ELR (cell line): ENCODE measurements at regions not wholly inside any gene's neighbourhood (a gene's known extent, or its start where the extent isn't known, plus 50 kb on each side); places are given as distances from the start of the nearest gene placed in this dataset.

Source experiments
- DNase-seq: peaks from one replicate; pipeline ENCODE4 v3.0.0-alpha.2; 2015; ENCODE audit warnings: low read depth

DNA sequence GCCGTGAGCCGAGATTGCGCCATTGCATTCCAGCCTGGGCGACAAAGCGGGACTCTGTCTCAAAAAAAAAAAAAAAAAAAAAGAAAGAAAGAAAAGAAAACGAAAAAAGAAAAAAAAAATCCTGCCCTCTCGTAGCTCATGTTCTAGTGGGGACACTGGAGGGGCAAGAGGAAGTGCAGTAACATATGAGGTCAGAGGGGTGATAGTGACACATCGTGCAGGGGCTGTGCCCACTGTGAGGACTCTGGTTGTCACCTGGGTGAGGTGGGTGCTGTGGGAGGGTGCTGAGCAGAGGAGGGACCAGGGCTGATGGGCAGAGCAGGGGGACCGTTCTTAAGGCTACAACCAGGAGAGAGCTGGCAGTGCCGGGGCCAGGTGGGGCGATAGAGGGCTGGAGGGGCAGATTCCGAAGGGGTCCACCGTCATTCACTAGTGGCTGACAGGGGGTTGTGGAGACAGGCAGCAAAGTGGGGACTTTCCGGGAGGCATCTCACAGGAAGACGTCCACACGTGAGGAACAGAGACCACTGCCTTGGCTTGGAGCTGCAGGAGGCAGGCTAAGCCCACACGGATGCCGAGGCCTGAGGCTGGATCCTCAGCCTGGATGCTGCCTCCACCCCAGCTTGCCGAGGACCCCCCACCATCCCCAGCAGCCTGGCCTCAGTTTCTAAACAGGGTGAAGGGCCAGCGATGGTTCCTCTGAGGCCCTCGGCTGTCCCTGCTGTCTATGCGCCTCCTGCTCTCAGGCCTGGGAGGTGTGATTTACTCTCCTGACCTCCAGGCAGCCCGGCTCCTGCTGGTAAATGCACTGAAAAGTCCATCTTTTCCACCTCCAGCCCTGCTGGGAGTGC lies 154.3 kb upstream of the IQSEC1 start:
- no peak for DNase-seq

GRCh38 chr3:13224967-13225366 lies 151.7 kb upstream of the IQSEC1 start:
- DNase-seq: no peak

DNA sequence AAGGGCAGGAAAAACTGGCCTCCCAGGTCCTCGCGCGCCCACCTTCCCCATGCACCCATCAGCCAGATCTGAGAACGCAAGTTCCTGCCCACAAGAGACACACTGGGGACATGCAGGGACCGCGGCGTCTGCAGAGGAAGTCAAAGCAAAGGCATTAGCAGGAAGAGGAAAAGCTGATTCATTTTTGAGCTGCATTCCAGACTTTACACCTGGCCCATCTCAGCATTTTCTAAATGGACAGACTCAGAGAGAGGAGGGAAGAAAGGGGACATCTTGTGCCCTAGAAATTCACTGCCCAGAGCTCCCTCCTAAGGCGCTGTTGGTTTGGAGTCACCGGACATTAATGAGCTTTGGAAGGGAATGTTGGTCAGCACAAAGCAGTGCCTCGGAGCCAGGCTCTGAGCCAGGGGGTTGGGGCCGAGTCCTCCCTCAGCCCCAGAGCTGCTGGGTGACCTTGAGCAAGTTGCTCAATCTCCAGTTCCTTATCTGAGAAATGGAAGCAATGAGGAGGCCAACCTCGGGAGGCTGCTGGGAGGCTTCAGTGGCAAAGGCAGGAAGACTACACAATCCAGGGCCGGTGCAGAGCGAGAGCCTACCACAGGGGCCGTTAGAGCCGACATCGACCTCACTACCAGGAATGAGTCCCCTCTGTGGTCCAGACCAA lies 150.5 kb upstream of the IQSEC1 start:
- DNase-seq: no peak

DNA sequence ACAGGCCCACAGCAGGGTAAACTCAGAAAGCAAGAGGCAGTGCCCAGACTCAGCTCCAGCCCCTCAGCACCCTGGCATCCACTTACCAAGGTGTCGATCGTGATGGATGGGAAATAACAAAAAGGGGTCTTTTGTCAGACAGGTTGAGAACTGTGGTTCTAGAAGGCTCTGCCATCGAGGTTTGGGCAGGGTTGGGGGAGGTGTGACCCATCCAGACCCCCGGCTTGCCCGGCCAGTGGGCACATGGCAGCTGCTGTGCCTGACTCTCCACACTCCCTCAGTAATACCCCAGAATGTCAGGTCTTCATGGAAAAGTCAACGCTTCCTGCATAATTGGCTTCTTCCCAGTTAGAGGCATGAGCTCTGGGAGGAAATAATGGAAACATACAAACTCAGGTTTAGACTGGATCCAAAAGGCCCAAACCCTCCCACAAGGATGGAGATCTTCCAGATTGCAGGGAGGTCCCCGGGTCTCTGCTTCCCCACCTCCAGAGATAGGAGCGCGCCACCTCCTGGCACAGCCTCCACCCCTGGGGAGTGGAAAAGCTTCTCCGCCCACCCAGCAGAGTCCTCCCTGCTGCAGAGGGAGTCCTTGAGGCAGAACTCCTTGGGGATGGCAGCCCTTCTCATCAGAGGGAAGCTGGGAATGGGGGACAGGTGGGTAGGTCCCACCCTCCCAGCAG lies 149.8 kb upstream of the IQSEC1 start:
- no peak for DNase-seq

DNA sequence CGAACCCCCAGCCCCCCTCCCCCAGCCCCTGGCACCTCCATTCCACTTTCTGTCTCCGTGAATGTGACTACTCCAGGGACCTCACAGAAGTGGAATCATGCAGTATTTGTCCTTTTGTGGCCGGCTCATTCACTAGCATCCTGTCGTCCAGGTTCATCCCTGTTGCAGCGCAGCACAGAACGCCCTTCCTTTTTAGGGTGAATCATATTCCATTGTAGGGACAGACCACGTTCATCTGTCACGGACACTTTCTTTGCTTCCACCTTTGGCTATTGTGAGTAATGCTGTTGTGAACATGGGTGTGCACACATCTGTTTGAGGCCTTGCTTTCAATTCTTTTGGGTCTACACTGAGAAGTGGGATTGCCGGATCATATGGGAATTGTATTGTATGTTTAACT lies 148.9 kb upstream of the IQSEC1 start:
- no peak for DNase-seq

DNA sequence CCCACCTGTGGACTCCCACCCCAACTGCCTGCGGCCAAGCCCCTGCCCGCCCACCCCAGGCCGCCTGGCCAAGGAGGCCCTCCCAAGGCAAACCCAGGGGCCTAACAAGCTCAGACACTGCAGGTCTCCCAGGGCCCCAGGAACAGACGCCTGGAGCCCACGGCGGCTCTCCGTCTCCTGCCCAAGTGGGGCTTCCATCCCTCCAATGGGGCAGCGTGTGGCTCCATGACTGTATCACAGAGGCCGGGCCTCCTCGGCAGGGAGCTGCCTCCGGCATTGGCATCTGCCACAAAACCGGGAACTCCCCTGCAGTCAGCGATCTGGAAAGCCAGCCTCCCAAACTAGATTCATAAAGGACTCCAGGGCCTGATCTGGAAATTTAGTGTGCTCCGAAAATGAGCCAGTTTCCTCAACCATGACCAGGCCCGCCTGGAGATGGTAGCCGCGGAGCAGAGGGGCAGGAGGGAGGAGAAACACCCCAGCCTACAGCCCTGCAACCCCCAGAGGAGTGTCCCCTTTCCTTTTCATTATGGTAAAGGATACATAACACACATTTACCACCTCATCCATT lies 148.3 kb upstream of the IQSEC1 start:
- no peak for DNase-seq

- no peak for DNase-seq
Measured at GRCh38 chr3:13220991-13221390, 147.8 kb upstream of the IQSEC1 start.

GRCh38 chr3:13219902-13220296 lies 146.7 kb upstream of the IQSEC1 start:
- no peak for DNase-seq

DNA sequence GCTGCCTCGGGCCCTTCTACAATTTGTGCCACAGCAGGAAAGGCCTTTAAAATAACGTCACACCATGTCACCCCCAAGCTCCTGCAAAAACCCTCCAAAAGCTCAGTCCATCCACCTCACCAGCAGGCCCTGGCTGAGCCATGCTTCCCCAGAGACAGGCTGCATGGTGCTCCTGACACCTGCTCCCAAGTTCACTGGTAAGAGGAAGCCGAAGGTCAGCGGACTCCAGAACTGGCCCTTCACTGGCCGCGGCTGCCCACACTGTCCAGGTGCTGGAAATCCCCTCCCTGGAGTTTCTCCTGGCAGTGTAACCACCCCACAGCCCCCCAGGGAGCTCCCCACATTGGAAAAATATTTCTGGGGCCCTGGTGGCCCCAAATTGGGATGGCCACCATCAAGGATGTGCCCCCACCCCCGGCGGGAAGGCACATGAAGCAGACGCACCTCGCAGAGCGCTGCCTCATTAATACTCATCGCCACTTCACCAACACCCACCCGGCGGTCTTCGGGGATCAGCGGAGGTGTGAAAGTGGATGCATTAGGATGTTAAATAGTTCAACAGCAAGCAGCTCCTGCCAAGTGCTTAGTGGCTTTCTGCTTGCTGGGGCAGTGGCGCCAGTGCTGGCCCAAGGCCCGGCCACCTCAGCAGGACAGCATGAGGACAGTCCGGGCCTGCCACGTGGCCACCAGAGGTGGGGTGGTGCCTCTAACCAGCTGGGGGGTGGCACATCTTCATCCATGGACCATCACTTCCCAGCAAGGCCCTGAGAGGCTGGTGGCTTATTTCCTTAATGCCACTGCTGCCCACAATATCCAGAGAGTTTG lies 146.1 kb upstream of the IQSEC1 start:
- no peak for DNase-seq

DNA sequence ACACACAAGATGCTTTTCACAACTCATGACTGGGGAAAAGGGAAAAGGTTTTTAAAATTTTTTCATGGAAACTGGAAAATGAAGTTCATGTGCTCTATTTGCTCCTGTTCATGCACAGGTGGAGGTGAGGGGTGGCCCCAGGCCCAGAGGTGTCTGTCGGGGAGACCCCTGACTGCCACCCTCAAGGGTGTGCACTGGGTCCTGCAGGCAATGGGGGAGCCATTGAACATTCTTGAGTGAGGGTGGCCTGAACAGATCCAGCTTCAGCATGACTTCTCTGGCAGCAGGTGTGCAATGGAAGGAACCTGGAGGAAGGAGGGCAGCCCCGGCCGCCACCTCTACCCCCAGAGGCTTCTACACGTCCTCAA lies 145.3 kb upstream of the IQSEC1 start:
- no peak for DNase-seq

DNA sequence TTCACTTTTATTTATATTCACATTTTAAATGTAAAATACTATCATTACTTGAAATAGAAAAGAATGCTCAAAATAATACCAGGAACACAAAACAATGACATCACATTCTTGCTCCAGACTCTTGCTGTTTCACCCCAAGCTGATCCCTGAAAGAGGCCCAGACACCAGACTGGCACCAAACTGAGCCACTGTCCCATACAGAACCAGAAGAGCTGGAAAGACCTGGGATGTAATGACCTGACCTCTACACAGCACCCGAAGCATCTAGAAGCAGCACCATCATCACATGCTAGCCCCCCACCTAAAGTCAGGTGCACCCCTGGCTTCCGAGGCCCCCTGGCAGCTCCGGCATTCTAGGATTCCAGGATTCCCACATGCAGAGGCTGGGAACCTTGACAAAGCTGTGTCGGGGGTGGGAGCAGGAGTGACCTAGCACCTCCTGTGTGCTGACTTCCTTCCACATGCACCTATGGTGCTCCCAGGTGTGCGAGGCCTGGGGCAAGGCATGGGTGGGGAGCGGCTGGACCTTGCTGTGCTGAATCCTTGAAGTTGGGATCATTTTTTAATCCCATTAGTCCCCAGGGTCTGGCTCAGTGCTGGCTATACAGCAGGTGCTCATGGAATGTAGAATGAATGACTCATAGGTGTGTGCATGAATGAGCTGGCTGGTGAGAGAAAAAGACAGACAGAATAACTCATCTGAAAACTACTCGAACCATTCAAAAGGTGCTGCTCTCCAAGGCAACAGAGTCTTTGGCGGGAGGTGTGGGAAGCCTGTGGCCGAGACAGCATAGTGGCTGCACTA lies 144.7 kb upstream of the IQSEC1 start:
- peak; percentile 86 for DNase-seq

DNA sequence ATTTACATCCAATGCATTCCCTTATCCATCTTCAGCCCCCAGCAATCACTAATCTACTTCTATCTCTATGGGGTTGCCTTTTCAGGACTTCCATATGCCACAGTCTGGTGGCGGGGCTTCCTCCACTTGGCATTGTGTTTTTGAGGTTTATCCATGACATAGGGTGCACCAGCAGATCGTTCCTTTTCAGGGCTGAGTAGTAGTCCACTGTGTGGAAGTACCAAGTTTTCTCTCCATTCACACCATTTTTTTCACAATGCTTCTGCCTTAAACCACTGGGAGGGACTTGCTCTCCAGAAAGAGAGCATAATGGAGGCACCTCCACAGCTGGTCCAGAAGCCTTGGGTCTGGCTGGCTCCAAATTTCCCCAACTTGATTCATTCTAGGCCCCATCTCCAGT lies 144.0 kb upstream of the IQSEC1 start:
- no peak for DNase-seq

- DNase-seq: peak; percentile 90
Measured at GRCh38 chr3:13215940-13216546, 142.8 kb upstream of the IQSEC1 start.

GRCh38 chr3:13214847-13215472 lies 141.7 kb upstream of the IQSEC1 start:
- no peak for DNase-seq

- DNase-seq: no peak
Measured at GRCh38 chr3:13213911-13214846, 140.9 kb upstream of the IQSEC1 start.

DNA sequence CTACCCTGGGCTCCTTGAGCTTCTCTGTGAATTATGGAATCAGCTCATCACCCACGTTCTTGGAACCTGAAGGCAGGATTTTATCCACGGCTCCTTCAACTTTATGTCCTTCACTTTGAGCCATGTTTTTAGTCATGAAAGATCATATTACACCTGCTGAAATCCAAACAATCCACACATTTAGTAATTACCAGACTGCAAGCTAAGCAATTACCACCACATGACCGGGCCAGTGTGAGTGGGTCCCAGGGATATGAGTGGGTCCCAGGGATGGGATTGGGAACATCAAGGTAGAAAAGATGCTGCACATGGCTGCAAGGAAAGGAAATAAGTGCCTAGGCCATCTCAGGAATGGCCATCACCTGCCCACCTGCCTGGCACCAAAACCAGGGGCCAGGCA lies 140.3 kb upstream of the IQSEC1 start:
- no peak for DNase-seq

DNA sequence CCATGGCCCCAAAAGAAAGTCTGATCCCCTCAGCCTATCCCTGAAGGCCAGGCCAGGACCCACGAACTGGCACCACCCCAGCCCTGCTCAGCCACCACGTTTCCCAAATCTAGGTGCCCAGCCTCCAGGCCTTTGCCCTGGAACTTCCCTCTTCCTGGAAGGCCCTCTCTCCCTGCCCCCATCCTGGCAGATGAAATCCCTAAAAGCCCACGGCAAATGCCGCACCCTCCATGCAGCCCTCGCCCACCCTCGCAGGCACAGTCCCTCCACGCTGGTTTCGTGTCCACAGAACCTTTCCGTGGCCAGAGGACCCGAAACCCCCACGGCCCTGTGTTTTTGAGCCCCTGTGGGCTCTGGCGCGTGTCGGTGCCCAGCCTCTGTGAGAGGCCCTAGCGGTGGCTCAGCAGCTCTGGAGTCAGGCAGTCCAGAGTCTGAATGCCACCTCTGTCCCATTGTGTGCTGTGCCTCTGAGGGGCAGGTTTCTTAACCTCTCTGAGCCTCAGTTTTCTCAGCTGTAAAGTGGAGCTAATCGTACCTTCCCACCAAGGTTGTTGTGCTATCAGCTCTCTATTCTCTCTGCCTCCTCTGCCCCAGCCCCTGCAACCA lies 138.5 kb upstream of the IQSEC1 start:
- no peak for DNase-seq

DNA sequence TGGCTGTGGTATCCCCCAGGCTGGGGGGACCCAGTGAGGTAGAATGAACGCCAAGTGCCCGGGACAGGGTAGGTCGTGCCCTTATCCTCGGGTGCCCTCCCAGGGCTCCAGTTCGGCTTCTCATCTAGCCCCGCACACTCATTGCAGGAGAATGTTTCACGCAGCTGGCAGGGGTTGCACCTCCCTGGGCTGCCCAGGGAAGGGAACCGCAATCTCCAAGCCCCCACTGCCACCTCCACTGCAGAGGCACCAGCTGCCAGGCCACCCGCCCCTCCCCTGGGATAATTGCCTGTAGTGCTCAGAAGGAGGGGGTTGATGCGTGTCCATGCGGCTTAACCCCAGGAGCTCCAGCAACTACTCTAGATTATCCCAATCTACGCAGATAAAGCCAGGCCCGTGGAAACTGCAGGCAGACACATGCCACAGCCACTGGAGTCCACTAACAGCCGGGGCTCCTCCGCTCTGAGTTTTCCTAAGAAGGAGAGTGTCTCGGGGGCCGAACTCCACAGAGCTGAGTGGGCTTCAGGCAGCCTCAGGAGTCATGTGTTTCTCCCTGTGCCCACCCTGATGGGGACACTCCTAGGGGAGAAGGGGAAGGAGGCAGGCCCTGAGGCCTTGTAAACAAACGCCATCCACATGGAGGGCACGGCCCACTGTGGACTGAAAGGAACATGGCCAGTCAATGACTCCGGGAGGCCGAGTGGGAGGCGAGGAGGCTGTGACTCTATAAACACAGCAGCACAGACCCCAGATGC lies 137.2 kb upstream of the IQSEC1 start:
- no peak for DNase-seq
